HG02759 (cell line): ENCODE measurements at regions not wholly inside any gene's neighbourhood (a gene's known extent, or its start where the extent isn't known, plus 50 kb on each side); places are given as distances from the start of the nearest gene placed in this dataset.

Experiments used
- ATAC-seq: cut with Tn5 transposase; IDR thresholded peaks from one replicate; pipeline ENCODE4 v1.9.1; 2021; ENCODE audit warnings: mild to moderate bottlenecking, moderate library complexity; ENCODE audit not compliant: unreplicated experiment

- no peak for ATAC-seq
Observed at GRCh38 chr17:15112846-15113617, 152.1 kb downstream of the PMP22 start.

- ATAC-seq, result no peak
Observed at GRCh38 chr17:15109608-15110007, 155.5 kb downstream of the PMP22 start.

- no peak for ATAC-seq
Observed at GRCh38 chr17:15108992-15109391, 156.1 kb downstream of the PMP22 start.

DNA sequence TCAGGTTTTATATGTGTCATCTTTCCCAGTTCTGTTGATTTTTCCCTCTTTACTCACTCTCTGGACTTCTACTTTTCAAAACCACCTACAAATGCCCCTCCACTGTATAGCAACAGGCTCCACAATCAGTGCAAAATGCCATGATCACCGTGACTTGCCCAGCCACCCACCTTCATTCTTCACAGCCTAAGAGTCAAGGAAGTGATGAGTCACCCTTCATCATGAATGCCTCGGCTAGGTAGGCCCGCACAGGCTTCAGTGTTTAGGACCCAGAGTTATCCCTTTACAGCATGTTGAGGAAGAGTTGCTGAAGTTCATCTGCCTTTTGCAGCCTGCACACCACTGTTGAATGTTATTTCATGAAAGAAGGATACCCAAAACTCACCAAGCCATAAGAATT lies 158.6 kb downstream of the PMP22 start:
- no peak for ATAC-seq

- no peak for ATAC-seq
Observed at GRCh38 chr17:15103785-15104184, 161.3 kb downstream of the PMP22 start.

DNA sequence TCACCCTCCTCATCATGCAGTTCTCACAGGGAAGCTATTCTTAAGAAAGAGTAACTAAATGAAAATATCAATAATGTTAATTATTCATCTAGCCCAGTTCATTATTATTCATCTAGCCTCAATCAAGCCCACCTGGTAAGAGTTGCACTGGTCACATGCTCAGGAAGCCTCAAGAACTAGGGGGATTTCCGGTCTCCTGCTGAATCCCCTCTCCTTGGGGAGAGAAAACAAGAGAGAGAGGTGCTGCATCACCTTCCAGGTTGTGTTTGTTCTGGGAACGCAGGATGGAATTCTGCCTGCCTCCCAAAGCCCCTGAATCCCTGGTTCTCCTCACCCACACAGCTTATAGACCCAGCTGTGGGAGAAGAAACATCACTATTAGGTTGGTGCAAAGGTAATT lies 164.0 kb downstream of the PMP22 start:
- no peak for ATAC-seq

- no peak for ATAC-seq
Observed at GRCh38 chr17:15096511-15096910, 168.6 kb downstream of the PMP22 start.

GRCh38 chr17:15095935-15096334 lies 169.2 kb downstream of the PMP22 start:
- no peak for ATAC-seq

- ATAC-seq, result no peak
Observed at GRCh38 chr17:15092762-15093161, 172.4 kb downstream of the PMP22 start.

GRCh38 chr17:15092261-15092660 lies 172.9 kb downstream of the PMP22 start:
- no peak for ATAC-seq

- no peak for ATAC-seq
Observed at GRCh38 chr17:15091825-15092224, 173.3 kb downstream of the PMP22 start.

DNA sequence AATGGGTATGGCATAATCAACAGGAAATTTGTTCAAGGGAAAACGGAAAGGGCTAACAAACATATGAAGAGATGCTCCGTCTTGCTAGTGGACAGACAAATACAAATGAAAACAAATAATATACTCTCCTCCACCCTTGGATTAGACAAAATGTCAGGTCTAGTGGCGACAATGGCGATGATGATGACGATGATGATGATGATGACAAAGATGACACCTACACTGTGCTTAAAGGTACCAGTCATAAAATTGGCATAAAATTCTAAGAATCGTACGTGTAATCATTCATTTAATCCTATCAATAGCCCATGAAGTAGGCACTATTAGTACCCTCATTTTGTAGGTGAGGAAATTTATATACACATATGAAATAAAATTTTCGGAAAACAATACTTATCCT lies 174.6 kb downstream of the PMP22 start:
- no peak for ATAC-seq

DNA sequence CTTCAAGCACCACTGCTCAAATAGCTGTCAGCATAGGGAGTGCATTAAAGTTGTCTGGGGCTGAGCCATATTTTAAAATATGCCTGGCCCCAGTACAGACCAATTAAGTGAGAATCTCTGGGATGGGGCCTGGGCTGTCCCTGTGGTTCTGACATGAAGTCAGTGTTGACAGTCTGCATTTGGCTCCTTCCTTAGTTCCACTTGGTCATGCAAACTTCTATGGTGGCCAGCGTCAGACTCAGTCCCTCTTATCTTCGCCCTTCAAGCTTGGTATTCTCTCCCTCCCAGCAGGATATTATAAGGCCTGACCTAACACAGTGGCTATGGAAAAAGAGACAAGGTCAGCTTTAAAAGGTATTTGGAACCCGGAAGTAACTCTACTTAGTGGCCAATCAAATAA lies 177.2 kb downstream of the PMP22 start:
- no peak for ATAC-seq

- ATAC-seq, result no peak
Observed at GRCh38 chr17:15086776-15087295, 178.3 kb downstream of the PMP22 start.

DNA sequence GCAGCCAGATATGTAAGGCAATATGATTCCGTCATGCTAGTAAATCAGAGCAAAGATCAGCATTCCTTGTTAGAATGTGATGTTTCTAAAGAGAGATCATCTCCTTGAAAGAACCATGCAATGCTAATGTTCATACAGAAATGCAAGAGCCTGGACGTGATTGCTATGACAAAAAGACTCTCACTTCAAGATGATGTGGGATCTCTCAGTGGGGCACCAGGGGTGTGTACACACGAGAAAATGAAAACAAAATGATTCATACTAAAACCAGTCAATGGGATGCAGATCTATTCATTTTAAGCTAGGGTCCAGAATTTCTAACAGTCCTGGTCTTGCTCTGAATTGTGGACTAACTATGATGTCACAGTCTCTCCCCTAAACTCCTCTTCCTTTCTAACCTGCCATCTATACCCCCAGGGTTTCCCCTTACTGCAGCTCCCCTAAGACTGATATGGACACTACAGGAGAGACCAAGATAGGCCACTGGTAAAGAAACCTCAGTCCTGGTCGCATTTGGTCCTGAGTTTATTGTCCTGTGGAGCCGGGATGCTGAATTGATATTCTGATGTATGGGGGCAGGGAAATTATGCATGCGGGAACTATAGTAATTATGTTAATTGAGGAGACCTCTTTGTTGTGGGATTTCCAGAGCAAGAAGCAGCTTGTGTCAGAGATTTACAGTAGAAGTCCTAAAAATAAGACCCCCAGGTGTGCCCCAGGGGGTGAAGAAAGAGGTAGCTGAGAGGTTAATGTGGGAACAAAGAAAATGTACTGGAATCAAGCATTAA lies 179.0 kb downstream of the PMP22 start:
- ATAC-seq, result no peak

GRCh38 chr17:15083225-15083624 lies 181.9 kb downstream of the PMP22 start:
- ATAC-seq, result no peak

DNA sequence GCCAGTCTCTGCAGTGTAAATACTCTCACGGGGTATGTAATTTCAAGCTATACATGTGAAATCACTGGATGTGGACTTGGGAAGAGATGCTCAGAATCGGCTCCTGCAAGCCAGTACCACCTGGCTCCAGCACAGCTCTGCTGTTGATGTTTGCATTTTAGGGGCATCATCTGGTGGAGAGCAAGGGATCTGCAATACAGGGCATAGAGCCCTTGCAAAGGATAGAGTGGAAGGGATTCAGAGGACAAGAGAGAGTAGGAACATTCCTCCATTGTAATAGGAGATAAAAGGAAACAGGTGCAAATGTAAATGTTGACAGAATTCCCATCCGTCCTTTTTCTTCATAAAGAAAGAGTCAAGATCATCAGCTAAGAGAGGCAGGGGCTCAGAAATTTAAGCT lies 184.1 kb downstream of the PMP22 start:
- ATAC-seq, result no peak

DNA sequence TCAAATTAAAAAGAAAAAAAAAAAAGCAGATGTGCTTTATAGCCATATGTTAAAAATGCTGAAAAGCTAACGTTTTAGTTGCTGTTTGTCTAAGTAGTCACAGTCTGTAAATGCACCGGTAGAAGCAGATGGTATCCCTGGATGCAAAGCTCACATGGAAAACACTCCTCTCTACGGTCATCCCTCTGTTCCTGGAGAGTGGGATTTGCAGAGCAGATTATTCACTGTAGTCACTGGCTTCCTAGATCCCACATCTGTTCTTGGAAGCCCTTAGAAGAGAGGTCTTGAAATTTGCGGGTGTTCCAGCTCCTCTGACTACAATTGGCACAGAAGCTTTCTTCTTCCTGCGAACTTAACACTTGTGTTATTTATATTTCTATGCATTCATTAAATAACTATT lies 186.6 kb downstream of the PMP22 start:
- ATAC-seq, result no peak

DNA sequence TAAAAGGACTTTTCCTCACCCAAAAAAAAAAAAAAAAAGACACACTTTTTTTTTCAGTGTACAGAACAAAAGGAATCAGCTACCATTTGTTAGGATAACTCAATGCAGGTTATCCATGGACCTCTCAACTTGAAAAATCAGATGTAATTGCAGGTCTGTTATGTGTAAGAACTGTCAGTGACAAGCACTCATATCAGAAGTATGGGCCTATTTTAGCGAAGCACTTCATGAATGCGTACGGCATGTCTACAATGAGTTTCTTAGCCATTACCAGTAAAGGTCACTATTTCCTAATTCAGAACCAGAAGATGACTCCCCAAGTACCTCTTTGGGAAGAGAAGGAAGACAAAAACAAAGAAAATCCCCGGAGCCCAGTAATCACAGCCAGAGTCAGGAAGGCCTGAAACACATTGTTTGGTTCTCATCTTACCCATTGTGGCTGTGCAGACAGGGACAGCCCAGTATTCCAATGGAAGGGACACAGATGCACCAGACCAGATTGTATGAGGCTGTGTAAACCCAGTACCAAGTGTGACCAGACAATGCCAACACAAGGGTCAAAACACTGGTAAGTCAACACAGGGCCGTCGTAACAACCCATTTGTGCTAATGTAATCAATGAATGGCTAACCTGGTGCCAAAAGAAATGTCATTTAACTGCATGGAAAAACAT lies 188.0 kb downstream of the PMP22 start:
- no peak for ATAC-seq

DNA sequence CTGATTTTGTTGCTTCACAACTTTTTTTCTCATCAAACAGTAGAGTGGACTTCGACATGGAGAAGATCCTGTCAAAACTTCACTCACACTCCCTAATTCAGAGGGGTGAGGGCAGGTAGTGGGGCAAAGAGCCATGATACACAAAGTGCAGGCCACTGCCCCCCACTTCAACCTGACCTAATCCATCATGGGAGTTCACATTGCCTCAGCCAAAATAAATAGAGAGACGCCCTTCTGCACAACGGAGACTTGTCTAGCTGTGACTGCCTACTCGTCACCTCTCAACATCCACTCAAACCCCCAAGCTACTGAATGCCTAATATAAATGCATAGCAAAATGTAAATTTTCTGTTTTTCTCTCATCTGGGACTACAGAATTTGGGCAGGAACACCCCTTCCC lies 213.2 kb downstream of the PMP22 start:
- ATAC-seq, result no peak

- ATAC-seq, result no peak
Observed at GRCh38 chr17:15049795-15050160, 215.3 kb downstream of the PMP22 start.
